ENCODE measurements at regions not wholly inside any gene's neighbourhood (a gene's known extent, or its start where the extent isn't known, plus 50 kb on each side); places are given as distances from the start of the nearest gene placed in this dataset.

DNA sequence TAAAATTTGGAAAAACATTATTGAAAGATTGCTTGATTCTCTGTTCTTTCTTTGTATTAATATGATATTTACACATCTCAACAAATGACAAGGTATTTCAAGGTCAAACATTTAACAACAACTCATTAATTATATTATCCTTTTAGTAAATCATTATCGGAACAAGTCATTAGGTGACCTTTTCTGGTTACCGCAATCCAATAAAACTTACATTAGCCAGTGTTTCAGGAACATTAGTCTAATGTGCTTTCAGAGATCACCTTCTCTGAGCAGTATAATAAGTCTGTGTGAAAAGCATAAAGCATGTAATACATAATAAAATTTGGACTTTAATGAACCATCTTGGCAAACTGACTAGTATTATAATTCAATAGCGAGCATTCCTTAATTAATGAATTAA lies 1466.4 kb downstream of the FAM181B start:
- TF ChIP-seq, protein P1, sequence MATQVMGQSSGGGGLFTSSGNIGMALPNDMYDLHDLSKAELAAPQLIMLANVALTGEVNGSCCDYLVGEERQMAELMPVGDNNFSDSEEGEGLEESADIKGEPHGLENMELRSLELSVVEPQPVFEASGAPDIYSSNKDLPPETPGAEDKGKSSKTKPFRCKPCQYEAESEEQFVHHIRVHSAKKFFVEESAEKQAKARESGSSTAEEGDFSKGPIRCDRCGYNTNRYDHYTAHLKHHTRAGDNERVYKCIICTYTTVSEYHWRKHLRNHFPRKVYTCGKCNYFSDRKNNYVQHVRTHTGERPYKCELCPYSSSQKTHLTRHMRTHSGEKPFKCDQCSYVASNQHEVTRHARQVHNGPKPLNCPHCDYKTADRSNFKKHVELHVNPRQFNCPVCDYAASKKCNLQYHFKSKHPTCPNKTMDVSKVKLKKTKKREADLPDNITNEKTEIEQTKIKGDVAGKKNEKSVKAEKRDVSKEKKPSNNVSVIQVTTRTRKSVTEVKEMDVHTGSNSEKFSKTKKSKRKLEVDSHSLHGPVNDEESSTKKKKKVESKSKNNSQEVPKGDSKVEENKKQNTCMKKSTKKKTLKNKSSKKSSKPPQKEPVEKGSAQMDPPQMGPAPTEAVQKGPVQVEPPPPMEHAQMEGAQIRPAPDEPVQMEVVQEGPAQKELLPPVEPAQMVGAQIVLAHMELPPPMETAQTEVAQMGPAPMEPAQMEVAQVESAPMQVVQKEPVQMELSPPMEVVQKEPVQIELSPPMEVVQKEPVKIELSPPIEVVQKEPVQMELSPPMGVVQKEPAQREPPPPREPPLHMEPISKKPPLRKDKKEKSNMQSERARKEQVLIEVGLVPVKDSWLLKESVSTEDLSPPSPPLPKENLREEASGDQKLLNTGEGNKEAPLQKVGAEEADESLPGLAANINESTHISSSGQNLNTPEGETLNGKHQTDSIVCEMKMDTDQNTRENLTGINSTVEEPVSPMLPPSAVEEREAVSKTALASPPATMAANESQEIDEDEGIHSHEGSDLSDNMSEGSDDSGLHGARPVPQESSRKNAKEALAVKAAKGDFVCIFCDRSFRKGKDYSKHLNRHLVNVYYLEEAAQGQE (IDR thresholded peaks at IDR 0.05; ENCODE audit: insufficient read depth in 1 of 2, low read depth in 2 of 2, low read length in 1 of 2), result no peak
- TF ChIP-seq CTCF (IDR thresholded peaks at IDR 0.05) (no peak), SIN3A (IDR thresholded peaks at IDR 0.05; ENCODE audit: borderline replicate concordance, insufficient read depth, low read depth, low read length) (no peak), POLR2AphosphoS5 (IDR thresholded peaks at IDR 0.05; ENCODE audit: low read depth, low read length) (no peak)

Measured in Panc1 (cell line).